NAMALWA (cell line): ENCODE measurements at regions not wholly inside any gene's neighbourhood (a gene's known extent, or its start where the extent isn't known, plus 50 kb on each side); places are given as distances from the start of the nearest gene placed in this dataset.
A peak's percentile ranks its signal among the peaks of the same experiment; 100 is the strongest.
"Not testable (repeated sequence)": the region's sequence is repeated elsewhere in the genome, so short reads cannot be mapped to it uniquely, and the experiment has no call there.

Source experiments
- DNase-seq: peaks from one replicate; pipeline ENCODE4 v3.0.0-alpha.2; 2015; ENCODE audit warnings: low spot score

DNA sequence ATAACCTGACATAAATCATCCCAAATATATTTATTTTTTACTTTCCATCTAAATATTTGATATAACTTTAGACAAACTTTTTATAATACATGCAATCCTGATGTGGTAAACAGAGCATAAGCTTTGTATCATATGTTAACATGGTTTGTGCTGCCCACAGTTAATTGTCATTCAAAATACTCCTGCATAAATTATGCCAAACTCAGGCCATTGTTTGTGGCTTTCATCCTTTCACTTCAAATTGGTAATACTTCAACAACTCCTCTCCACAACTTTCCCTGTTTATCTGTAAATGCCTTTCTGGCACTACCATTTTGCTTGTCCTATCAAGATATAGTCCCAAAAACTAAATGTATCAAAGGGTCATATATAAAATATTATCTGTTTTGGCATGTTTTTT, 586.7 kb downstream of the HINT1 start:
- no peak for DNase-seq

DNA sequence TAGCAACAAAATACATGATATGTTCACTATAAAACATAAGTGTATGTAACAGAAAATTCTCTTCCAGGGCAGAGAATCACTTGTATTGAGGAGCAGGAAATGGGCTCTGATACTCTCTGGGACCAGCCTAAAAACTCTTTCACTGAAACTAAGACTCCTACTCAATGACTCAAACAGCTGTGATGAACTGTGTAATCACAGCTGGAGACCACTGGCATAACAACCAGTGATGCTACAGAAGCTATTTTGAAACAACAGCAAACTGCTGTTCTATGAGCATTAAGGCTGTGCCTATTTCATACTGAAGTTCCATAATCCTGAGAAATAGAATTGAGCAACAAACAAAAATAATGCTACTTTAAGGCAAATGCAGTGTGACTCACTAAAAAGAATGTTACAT, 594.0 kb downstream of the HINT1 start:
- no peak for DNase-seq

DNA sequence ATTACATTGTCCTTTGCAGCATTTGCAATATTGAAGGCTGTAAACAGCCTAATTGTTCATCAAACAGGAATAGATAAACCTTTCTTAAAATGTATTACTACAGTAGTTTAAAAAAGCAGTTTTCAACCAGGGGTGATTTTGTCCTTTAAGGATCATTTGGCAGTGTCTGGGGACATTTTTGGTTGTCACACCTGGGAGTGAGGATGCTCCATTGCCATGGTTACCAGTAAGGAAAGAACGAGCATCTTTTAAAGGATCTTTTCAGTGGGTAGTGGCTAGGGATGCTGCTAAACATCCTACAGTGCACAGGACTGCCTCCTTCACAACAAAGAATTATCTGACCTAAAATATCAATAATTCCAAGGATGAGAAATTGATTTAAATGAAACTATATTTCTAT, 596.3 kb downstream of the HINT1 start:
- no peak for DNase-seq

GRCh38 chr5:130555429-130555828, 609.6 kb downstream of the HINT1 start:
- DNase-seq, result no peak

DNA sequence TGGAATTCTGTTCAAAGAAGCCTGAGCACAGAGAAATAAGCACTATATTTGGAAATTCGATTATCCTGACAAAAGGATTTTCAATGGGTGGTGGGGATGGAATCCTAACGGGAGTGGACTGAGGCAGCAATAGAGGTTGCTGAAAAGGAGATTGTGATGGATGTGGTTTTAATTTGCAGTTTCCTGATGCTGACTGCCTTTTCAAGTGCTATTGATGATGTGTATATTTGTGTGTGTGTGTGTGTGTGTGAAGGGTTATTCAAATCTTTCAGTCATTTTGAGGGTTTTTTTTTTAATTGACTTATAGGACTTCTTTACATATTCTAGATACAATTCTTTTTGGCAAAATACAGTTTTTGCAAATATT, 614.5 kb downstream of the HINT1 start:
- no peak for DNase-seq

DNA sequence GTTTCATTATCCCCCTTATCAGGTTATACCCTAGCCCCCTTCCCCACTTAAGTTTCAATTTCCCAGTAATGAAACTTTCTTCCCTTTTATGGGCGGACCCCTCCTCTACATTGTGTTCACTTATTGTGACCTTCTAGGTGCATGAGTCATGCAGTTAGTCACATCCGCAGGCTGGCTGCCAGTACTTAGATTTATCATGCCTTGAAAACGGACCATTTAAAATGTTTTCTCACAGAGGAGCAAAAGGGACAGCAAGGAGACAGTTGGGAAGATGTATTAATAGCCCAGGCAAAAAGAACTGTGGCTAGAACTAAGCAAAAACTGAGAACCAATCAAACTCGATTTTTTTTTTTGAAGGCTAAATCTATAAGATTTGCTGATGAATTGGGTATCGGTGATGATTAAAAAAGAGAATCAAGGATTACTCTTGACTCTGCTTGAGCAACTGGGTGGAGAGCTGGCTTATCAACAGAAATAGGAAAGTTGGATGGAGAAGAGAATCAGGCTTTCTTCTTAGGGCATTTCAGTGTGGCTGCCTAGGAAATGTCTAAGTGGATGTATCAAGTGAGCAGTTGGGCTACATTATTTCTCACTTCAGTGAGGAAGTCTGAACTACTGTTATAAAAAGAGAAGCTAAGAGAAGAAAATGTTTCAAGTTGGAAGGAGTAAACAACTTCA, 615.0 kb downstream of the HINT1 start:
- DNase-seq, result no peak

DNA sequence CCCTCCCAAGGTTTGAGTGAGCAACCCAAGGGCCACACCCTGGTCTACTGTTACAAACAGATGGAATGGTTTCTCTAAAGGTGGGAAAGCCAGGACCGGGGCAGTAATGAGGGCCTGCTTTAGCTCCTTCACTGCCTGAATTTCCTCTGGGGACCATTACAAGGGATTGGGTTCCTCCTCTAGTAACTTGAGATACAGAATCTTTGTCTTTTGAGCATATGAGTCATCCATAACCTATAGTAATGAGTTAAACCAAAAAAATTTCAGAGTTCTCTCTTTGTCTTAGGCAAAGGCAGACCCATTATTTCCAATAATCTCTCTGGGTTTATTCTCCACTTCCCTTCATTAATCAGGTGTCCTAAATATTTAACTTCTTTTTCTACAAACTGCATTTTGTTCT, 618.8 kb downstream of the HINT1 start:
- no peak for DNase-seq

- DNase-seq, result no peak
Observed at GRCh38 chr5:130545291-130545690, 619.8 kb downstream of the HINT1 start.

- peak; percentile 7 for DNase-seq
Observed at GRCh38 chr5:130541617-130542221, 623.3 kb downstream of the HINT1 start.

GRCh38 chr5:130536691-130537090, 628.4 kb downstream of the HINT1 start:
- DNase-seq, result no peak

- no peak for DNase-seq
Observed at GRCh38 chr5:130532786-130533185, 628.5 kb downstream of the CHSY3 start.

DNA sequence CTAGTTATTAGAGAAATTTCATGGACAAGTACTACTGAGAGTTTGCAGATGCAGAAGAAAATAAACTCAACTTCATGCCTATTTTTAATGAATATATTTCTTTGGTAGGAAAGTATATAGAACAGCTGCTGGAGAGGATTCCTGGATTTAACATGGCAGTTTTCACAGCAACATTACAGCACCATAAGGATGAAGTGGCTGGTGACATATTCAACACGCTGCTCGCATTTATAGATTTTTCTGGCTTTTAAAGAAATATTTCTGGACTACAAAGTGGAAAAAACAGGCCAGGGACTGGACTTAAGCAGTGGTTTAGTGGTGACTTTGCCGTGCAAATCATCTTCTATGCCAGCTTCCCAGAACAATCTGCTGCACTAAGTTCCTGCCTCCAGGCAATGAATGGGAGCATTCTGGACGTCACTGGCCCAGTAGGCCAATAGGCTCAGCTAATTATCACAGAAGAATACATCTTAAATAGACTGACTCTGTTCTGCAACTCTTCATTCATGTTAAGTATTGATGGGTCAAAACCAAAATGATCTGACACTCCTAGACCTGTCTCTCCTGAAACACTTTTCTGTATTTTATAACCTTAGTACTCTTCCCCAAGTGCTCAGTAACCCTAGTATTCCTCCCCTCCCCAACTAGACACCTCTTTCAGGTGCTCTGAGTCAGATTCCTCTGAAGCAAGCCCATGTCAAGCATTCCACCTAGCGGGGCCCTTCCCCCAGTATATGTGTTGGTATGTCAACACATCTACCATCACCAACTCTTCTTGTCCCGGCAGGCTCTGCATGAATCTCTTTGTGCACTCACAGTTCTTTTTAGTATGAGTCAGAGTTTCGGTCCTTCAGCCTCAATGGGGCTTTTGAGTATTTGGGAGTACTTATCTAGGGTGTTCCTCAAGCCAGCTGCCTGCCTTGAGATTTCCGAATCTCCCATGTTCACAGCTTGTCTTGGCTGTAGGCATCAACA, 625.5 kb downstream of the CHSY3 start:
- no peak for DNase-seq

DNA sequence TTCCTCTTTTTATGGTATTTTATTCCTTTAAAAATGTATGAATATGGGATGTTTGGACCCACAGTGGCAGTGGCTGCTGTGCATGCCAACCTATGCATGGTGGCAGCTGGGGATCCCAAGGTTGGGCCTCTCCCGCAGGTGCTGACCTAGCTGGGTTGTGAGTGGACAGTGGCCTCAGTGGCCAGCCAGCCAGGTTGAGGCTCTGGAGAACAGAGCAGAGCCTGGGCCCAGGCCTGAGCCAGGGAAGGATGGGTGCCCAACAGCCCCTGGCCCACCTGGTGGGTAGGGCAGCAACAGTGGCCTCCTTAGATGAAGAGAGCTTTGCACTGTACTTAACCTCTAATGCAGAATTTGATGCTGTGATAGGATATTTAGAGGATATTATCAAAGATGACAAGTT, 624.8 kb downstream of the CHSY3 start:
- DNase-seq, result no peak

DNA sequence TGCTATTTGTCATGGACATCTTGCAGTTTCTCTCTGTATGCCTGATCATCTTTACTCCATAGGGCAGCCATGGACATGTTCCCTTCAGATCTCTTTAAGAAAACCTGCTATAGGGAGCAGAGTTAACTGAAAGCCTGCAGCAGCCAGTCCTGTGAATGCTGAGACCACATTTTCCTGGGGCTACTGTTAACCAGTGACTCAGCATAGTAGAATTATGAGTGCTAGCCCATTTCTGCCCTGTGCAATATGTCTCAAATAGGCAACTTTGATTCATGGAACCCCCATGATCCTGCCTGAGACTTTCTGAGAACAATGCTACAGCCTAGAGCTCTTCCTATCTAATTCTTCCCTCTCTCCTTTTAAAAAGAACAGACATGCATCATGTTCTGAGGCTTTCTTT, 624.2 kb downstream of the CHSY3 start:
- no peak for DNase-seq

DNA sequence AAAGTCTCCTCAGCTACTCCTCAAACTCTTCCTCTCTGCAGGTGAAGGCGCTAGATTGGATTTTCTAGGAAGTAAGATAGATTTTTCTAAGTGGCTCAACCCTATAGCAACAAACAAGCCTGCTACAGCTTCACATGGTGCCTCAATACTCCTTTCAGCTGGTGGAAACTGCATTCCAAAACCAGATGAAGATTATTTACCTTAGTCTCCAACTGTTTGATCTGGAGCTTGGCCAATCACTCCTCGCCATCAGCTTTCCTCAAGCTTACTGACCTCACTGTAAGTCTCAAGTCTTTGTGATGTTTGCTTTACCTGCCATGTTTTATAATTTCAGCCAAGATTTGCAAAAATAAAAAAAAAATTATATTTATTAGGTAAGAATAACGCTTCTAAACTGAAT, 622.4 kb downstream of the CHSY3 start:
- no peak for DNase-seq

GRCh38 chr5:130520211-130520610, 615.9 kb downstream of the CHSY3 start:
- DNase-seq, result no peak

GRCh38 chr5:130514984-130515690, 610.9 kb downstream of the CHSY3 start:
- DNase-seq, result no peak

- DNase-seq, result no peak
Observed at GRCh38 chr5:130502702-130503101, 598.4 kb downstream of the CHSY3 start.

DNA sequence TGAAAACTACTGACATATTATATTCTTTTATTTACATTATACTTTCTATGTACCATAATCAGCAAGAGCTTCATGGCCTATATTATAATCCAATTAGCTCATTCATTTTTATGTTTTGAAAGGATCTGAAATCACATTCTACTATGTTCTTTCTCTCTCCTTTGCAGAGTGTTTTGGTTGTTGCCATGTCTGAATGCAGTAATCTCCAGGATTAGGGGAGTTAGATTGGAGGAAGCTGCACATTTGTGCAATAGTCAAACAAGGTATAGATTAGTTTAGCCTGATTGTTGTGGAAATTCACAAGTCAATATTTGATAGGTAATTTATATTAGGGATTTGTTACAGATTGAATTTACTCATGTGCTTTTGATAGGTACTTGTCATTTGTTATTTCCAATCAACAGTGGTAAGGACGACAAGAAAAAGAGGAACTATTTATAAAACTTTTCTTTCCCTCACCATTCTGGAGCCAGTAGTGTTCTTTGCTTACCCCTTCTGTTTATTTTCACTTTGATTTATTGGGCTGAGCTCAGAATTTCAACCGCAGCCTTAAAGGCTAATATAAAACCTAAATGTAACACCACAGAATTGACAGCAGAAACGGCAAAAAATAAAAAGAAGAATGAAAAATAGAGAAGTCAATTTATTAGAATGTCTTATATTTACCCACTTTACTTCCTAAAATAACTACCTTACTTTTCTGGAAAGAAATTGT, 597.0 kb downstream of the CHSY3 start:
- no peak for DNase-seq

DNA sequence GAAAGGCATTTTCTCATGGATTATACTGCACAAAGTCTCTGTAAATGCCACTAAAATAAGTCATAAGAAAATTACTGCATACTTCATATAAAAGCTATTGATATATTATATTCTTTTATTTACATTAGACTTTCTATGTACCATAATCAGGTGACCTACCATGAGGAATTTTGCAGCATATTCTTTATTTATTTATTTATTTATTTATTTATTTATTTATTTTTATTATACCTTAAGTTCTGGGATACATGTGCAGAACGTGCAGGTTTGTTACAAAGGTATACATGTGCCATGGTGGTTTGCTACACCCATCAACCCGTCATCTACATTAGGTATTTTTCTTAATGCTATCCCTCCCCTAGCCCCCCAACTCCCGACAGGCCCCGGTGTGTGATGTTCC, 596.2 kb downstream of the CHSY3 start:
- not testable (repeated sequence) for DNase-seq

DNA sequence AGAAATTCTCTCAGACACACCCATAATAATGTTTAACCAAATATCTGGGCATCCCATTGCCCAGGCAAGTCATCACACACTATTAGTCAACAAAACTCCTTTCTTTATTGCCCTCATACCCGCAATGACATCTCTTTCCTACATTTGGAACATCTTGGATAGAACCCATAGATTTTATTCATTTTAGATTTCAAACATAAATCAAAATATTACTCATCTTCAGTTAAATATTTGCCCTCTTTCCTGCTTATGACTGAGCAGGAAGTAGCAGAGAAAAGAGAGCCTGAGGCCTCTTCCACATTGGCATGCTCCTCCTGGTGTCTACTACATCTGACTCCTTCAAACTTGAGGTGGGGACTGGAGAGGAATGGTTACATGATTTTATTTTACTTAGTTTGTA, 592.0 kb downstream of the CHSY3 start:
- DNase-seq, result no peak

- DNase-seq, result no peak
Observed at GRCh38 chr5:130488252-130488651, 584.0 kb downstream of the CHSY3 start.
